SK-N-SH (cell line): ENCODE measurements at regions not wholly inside any gene's neighbourhood (a gene's known extent, or its start where the extent isn't known, plus 50 kb on each side); places are given as distances from the start of the nearest gene placed in this dataset.

Experiments
- CTCF ChIA-PET: fragments of 300-600, 350-600 bp; formaldehyde crosslinking; extraction: SDS; loops from one replicate; lab custom pipeline; 2021; lab: Yijun Ruan, JAX
- POLR2A ChIA-PET: fragments of 350-600 bp; sonication (Branson Sonifier 250); formaldehyde crosslinking; extraction: SDS; loops from one replicate; lab custom pipeline; 2020; ENCODE audit warnings: antibody characterized with exemption, inconsistent platforms; lab: Yijun Ruan, JAX
- DNase-seq: peaks from one replicate; pipeline ENCODE4 v3.0.0; 2012
- H2AFZ ChIP-seq: fragments of 200-600 bp; sonication (generic); 2 replicates; pipeline ENCODE4 v1.8.1; 2016; ENCODE audit warnings: antibody characterized with exemption, mild to moderate bottlenecking, low read depth
- H3F3A ChIP-seq: fragments of 200-600 bp; sonication (generic); replicated peaks from 2 replicates; pipeline ENCODE3; 2016; ENCODE audit warnings: antibody characterized with exemption, mild to moderate bottlenecking; ENCODE audit not compliant: insufficient read depth
- H3K27ac ChIP-seq, 2 experiments: fragments of 200-500 bp in 1 of 2; fragments of 200-600 bp in 1 of 2; sonication (Bioruptor generic) in 1 of 2; sonication (generic), shearing (Covaris generic) in 1 of 2; 2 replicates each; pipeline versions ENCODE4 v1.5.1 to v1.6.1; 2014 to 2016; ENCODE audit warnings: low read depth in 2 of 2, inconsistent platforms in 1 of 2, low read length in 1 of 2, mild to moderate bottlenecking in 1 of 2, mixed read lengths in 1 of 2
- H3K27me3 ChIP-seq: fragments of 200-600 bp; sonication (generic), shearing (Covaris generic); 2 replicates; pipeline ENCODE4 v1.6.1; 2016; ENCODE audit warnings: mixed run types; ENCODE audit not compliant: insufficient read depth
- H3K36me3 ChIP-seq, 2 experiments: fragments of 200-500 bp in 1 of 2; fragments of 200-600 bp in 1 of 2; sonication (Bioruptor generic) in 1 of 2; sonication (generic) in 1 of 2; replicated peaks in 1 of 2; 2 replicates each; pipeline versions ENCODE3 to v1.5.1; 2014 to 2016; ENCODE audit warnings: low read length in 1 of 2, mild to moderate bottlenecking in 1 of 2; ENCODE audit not compliant: insufficient read depth in 2 of 2, control insufficient read depth in 1 of 2
- H3K4me1 ChIP-seq, 2 experiments: fragments of 200-500 bp in 1 of 2; fragments of 200-600 bp in 1 of 2; sonication (Bioruptor generic) in 1 of 2; sonication (generic), shearing (Covaris generic) in 1 of 2; 2 replicates each; pipeline versions ENCODE4 v1.5.1 to v1.6.1; 2014 to 2016; ENCODE audit warnings: low read depth in 1 of 2, low read length in 1 of 2, mixed run types in 1 of 2; ENCODE audit not compliant: insufficient read depth in 2 of 2, control insufficient read depth in 1 of 2
- H3K4me2 ChIP-seq: fragments of 200-600 bp; sonication (generic), shearing (Covaris generic); 2 replicates; pipeline ENCODE4 v1.6.1; 2017; ENCODE audit warnings: mixed run types
- H3K4me3 ChIP-seq, 2 experiments: fragments of 200-500 bp in 1 of 2; fragments of 200-600 bp in 1 of 2; sonication (Bioruptor generic) in 1 of 2; sonication (generic), shearing (Covaris generic) in 1 of 2; 2 replicates each; pipeline versions ENCODE4 v1.5.1 to v1.8.1; 2014 to 2016; ENCODE audit warnings: low read depth in 2 of 2, inconsistent platforms in 1 of 2, low read length in 1 of 2, mild to moderate bottlenecking in 1 of 2, mixed read lengths in 1 of 2, moderate library complexity in 1 of 2
- H3K79me2 ChIP-seq: fragments of 200-600 bp; sonication (generic); 2 replicates; pipeline ENCODE4 v1.8.1; 2017; ENCODE audit warnings: mild to moderate bottlenecking; ENCODE audit not compliant: insufficient read depth
- H3K9ac ChIP-seq: fragments of 200-600 bp; sonication (generic); 2 replicates; pipeline ENCODE4 v1.6.1; 2017; ENCODE audit warnings: mixed run types
- H3K9me2 ChIP-seq: fragments of 200-600 bp; sonication (generic); 2 replicates; pipeline ENCODE4 v1.6.1; 2017; ENCODE audit warnings: mixed run types
- H3K9me3 ChIP-seq: fragments of 200-600 bp; sonication (generic); 2 replicates; pipeline ENCODE4 v1.6.1; 2017; ENCODE audit warnings: mixed run types, mild to moderate bottlenecking, moderate library complexity
- H4K20me1 ChIP-seq: fragments of 200-600 bp; sonication (generic); 2 replicates; pipeline ENCODE4 v1.6.1; 2017; ENCODE audit warnings: mild to moderate bottlenecking, mixed run types; ENCODE audit not compliant: insufficient read depth
- ELF1 ChIP-seq: IDR thresholded peaks from 2 replicates; pipeline ENCODE4 v1.4.0; 2012
- EZH2phosphoT487 ChIP-seq: fragments of 200-600 bp; sonication (generic); IDR thresholded peaks from 2 replicates; pipeline ENCODE4 v1.6.1; 2017; ENCODE audit warnings: low read depth, mixed run types, mild to moderate bottlenecking, antibody characterized with exemption, moderate library complexity, borderline replicate concordance
- FOSL2 ChIP-seq: IDR thresholded peaks from 2 replicates; pipeline ENCODE4 v1.4.0; 2012; ENCODE audit warnings: low read depth, mild to moderate bottlenecking, moderate library complexity, borderline replicate concordance
- FOXM1 ChIP-seq: IDR thresholded peaks from 2 replicates; pipeline ENCODE4 v1.4.0; 2012; ENCODE audit warnings: low read depth, mild to moderate bottlenecking
- GABPA ChIP-seq: IDR thresholded peaks from 2 replicates; pipeline ENCODE4 v1.4.0; 2012; ENCODE audit warnings: low read depth, mild to moderate bottlenecking
- MEF2A ChIP-seq: IDR thresholded peaks from 2 replicates; pipeline ENCODE4 v1.4.0; 2012; ENCODE audit warnings: low read depth, borderline replicate concordance
- NFIC ChIP-seq: IDR thresholded peaks from 2 replicates; pipeline ENCODE4 v1.4.0; 2012; ENCODE audit warnings: borderline replicate concordance
- REST ChIP-seq: IDR thresholded peaks from 2 replicates; pipeline ENCODE4 v1.6.1; 2012; ENCODE audit warnings: mild to moderate bottlenecking, low read depth, low read length, moderate library complexity
- RFX5 ChIP-seq: IDR thresholded peaks from 2 replicates; pipeline ENCODE4 v1.6.1; 2012; ENCODE audit warnings: mild to moderate bottlenecking, improper control_type of control experiment, low read length
- SMC3 ChIP-seq: IDR thresholded peaks from 2 replicates; pipeline ENCODE4 v1.6.1; 2012; ENCODE audit warnings: low read depth, low read length, improper control_type of control experiment
- TAF1 ChIP-seq: IDR thresholded peaks from 2 replicates; pipeline ENCODE4 v1.6.1; 2012; ENCODE audit warnings: low read depth, mild to moderate bottlenecking, low read length, moderate library complexity, borderline replicate concordance
- TEAD4 ChIP-seq: IDR thresholded peaks from 2 replicates; pipeline ENCODE4 v1.4.0; 2012; ENCODE audit warnings: mild to moderate bottlenecking, borderline replicate concordance; ENCODE audit not compliant: insufficient read depth
- USF1 ChIP-seq: IDR thresholded peaks from 2 replicates; pipeline ENCODE4 v1.4.0; 2012; ENCODE audit warnings: low read depth, borderline replicate concordance
- YY1 ChIP-seq: IDR thresholded peaks from 2 replicates; pipeline ENCODE4 v1.4.0; 2012; ENCODE audit warnings: low read depth, mild to moderate bottlenecking
- ZBTB33 ChIP-seq: IDR thresholded peaks from 2 replicates; pipeline ENCODE4 v1.4.0; 2012; ENCODE audit warnings: low read depth, borderline replicate concordance

- no peak for TF ChIP-seq REST
- no peak for TF ChIP-seq FOXM1
- TF ChIP-seq RFX5, result no peak
- no peak for TF ChIP-seq ELF1
- TF ChIP-seq MEF2A, result no peak
- no peak for TF ChIP-seq EZH2phosphoT487
- TF ChIP-seq, all 33 proteins: peak for 0
These were observed 60.7 kb upstream of the RAPGEF4 start (continued) for GRCh38 chr2:172674968-172675303.

GRCh38 chr2:172677363-172677762 is 58.3 kb upstream of the RAPGEF4 start:
- Histone ChIP-seq H3K27me3 (no peaks in the 10 kb centered on the region), H3K9me2 (no peaks in the 10 kb centered on the region), H3K27ac (no peak overlapping the region; a peak in 1 of 4 replicates), H3K36me3 (no peaks in the 10 kb centered on the region), H2AFZ (no peak overlapping the region), H3K9me3 (no peaks in the 10 kb centered on the region; the same call in 1 of the 2 replicates), H4K20me1 (no peaks in the 10 kb centered on the region), H3K79me2 (no peaks in the 10 kb centered on the region), H3K9ac (no peak overlapping the region), H3F3A (no peaks in the 10 kb centered on the region), H3K4me3 (no peak overlapping the region), H3K4me1 (peaks cover 0 to 4% of the 10 kb centered on the region in 2 experiments; a peak in 1 of 4 replicates), H3K4me2 (no peak overlapping the region)
- POLR2A ChIA-PET, result no interaction called here
- DNase-seq, result no peak
- CTCF ChIA-PET, result interaction anchor here (0.9 kb wide), 1 partner anchor 255 kb away, joined by 3 read pairs; no protein-coding TSS in a partner anchor
- TF ChIP-seq SMC3, result no peak
- no peak for TF ChIP-seq GABPA
- TF ChIP-seq USF1, result no peak
- no peak for TF ChIP-seq REST
- TF ChIP-seq RFX5, result no peak
- no peak for TF ChIP-seq TEAD4
- no peak for TF ChIP-seq YY1
- TF ChIP-seq NFIC, result no peak
- TF ChIP-seq ELF1, result no peak
- no peak for TF ChIP-seq ZBTB33
- TF ChIP-seq TAF1, result no peak
- TF ChIP-seq FOSL2, result no peak
- TF ChIP-seq, all 33 proteins: peak for 0
